ENCODE measurements at regions not wholly inside any gene's neighbourhood (a gene's known extent, or its start where the extent isn't known, plus 50 kb on each side); places are given as distances from the start of the nearest gene placed in this dataset.

DNA sequence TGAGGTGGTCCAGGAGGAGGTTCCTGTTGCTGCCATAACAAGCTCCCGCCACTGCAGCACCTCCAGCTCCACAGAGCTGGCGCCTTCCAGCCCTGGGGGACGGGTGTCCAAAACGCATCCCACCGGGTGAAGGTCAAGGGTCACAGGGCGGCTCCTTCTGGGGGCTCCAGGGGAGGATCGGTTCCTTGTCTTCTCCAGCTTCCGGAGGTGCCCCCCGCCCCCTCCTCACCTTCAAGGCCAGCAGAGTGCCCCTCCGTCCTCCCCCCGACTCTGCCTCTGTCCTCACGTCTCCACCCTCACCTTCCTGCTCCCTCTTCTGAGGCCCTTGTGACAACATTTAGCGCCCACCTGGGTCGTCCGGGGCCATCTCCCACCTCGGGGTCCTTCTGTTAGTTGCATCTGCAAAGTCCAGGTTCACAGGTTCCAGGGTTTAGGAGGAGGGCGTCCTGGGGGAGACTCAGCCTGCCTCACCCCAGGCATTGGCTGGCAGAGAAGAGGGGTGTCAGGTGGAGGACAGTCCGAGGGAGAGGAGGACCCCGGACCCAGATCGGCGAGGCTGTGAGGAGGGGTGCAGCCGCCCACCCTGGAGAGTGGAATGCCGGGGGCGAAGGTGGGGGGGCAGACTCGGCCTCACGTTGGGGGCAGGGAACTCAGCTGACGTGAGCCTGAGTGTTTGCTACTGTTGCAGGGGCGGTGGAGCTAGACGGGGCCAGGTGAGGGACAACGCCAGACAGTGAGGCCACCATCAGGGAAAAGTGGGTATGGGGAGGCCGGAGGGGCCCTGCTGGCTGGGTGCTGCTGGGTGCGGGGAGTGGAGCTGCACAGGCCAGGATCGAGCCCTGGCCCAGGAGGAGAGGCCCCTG lies 205.5 kb upstream of the C14orf180 start:
- DNase-seq = no peak

- DNase-seq = no peak
Measured at GRCh38 chr14:104374718-104375080, 204.9 kb upstream of the C14orf180 start.

DNA sequence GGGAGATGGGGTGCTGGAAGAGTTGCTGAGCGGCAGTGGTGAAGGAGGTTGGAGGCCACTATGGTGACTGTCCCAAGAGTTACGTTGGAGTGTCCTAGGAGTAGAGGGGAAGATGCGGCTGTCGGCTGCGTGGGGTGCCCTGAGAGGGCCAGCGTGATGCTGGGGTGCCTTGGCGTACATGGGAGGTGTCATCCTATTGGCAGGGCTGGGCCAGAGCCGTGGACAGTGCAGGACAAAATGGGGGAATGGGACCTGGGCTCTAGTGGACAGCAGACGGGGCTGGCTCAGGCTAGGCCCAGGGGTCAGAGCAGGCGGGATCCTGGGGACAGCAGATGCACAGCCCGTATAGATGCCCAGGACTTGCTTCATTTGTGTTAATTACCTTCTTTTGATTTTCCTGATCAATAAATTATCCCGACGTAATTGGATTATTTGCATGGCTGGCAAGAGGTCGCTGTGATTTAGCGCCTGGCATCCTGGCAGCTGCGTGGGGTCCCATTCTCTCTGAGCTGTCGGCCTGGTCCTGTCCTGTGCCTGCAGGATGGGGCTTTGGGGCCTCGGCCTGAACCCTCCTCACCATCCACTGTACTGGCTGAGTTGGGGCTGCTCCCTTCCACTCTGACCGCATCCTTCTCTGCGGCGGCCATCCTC lies 203.9 kb upstream of the C14orf180 start:
- no peak for DNase-seq

GRCh38 chr14:104376202-104377140 lies 203.1 kb upstream of the C14orf180 start:
- no peak for DNase-seq

DNA sequence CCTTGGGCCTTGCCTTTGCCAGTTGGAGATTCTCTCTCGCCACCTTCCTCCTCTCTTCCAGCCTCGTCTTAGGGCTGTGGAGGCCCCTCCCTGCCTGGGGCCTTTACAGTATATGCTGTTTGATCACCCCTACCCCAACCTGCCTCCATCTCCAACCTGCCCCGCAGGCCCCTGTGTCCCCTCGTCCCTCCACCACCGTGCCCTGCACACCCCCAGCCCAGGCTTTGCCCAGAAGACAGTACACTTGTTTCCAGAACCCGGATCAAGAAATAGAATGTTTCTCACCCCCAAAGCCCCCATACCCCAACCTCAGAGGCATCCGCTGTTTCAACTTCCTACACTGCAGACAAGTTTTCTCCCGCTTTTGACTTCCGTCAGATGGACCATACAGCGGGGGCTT lies 202.3 kb upstream of the C14orf180 start:
- no peak for DNase-seq

DNA sequence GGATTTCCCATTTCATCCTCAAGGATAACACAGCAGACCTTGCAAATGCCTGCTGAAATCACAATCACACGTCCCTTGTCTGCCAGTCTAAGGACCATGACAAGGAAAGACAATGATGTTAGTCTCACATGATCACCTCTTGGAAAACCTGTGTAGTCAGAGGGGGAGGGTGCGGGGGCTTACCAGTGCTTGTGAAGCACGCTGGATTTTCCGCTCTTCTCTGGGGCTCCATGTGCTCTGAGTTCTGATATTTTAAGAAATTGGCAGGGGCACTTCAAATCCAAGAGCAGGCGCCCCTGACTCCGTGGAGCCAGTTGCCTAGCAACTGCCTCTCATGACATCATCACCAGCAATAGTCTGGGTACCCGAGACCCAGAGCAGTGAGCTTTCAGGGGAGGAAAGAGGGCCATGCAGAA lies 200.9 kb upstream of the C14orf180 start:
- no peak for DNase-seq

DNA sequence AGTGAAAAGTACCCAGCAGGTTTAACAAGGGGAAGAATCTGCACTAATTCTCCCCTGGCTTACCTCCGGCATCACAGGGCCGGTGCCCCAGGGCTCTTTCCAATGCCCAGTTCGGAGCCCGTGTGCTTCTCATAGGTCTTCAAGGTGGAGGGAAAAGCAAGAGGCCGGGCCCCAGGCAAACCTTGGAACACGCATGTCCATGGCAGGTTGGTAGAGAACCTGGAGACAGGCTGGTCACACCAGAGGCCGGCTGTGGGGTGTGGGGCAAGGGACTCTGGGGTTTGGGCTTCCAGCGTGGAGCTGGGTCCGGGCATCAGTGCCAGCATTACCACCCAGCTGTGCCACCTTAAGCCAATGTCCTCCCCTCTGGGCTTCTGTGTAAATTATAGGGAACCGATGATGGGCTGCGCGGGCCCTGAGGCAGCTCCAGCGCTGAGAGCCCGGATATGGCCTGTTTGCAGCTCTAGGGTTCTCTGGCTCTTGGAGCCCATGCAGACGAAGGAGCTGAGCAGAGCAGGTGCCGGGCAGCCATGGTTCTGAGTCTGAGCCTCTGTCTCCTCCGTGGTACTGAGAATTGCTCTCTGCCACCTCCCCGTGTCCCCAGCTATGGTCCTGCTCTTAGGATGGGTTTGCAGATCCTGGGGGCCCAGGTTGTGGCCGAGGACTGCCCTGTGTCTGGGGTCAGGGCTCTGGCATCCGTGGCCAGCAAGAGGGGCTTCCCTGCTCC lies 197.0 kb upstream of the C14orf180 start:
- no peak for DNase-seq

DNA sequence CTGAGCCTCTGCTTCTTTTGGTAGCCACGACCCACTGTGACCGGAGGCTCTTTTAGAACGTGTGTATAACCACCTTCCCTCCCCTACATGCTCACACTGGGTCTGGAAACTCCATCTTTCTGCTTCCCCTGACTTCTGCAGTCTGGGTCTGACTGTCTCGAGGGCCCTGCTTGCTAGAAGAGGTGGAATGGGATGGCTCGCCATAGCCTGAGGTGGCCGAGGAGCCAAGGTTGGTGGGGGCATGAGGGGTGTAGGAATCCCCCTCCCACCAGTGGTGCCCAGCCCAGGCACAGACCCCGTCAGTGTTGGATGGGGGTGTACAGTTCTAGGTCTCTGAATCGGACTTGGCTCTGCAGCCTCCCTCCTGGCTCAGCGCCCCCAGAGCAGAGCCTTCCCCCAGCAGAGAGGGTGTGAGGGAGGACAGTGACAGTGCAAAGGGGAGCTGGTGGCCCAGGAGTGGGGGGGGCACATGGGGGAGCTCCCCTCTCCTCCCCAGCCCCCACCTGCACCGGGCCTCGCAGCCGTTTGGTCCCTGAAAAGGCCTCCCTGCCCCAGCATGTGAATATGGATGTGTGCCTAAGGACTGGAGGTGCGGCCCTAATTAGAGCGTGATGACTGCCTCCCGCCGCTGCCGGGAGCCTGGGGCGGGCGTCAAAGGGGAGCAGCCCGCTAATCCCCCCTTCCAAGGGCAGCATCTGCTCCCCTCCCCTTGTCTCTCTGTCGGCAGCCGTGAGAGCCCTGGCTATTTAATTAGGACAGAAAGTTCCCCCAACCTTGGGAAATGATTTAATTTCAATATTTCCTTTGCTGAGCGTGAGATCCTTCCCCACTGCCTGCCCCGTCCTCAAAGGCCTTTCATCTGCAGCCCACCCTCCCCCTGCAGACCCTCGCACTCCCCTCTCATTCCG lies 196.2 kb upstream of the C14orf180 start:
- DNase-seq = no peak

DNA sequence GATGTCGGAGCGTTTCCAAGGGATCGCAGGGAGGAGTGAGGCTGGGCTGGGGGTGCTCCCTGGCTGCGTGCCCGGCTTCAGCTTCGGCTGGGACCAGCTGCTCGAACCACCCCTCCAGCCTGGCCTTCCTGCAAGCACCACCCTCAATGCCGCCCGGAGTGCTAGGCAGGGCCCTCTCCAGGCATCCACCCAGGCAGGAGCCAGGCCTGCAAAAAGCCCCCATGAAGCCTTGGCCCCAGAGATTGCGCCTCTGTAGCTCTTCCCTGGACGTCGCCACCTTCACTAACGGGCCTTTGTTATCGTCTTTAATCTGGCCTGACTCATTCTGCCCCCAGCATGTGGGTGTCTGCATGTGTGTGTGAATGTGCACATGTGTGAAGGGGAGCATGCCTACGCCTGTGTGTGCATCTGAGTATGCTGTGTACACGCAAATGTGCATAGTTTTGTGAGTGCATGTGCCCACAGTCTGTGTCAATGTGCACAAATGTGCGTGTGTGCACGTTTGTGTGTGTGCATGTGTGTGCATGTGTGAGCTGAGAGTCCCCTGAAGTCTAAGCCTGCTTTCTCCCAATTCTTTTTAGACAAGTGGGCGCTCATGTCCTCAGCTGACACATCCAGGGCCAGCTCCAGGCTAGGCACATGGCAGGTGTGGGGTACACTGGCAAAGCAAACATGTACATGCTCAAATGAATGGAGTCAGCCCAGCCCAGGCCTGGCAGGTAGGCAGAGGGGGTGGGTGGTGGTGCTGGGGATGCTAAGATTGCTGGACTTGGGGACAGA lies 195.4 kb upstream of the C14orf180 start:
- no peak for DNase-seq

GRCh38 chr14:104384776-104385071 lies 194.8 kb upstream of the C14orf180 start:
- DNase-seq = no peak

DNA sequence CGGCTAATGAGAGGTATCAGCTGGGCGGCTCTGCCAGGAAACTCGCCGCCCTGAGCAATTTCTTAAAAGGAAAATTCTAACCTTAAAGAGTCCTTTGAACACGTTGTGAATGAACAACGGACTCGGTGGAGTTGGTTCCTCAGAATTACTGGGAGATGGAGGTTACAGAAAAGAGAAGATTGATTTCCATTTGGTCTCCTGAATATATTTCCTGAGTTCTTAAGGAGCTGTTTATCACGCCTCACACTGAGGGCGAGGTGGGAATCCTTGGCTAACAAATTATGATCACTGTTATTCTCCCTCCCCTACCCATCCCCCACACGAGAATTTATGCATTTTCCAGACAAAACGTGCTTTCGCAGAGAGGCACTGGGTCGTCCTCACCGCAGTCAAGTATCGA lies 194.5 kb upstream of the C14orf180 start:
- no peak for DNase-seq

GRCh38 chr14:104385531-104386101 lies 193.9 kb upstream of the C14orf180 start:
- no peak for DNase-seq

- no peak for DNase-seq
Measured at GRCh38 chr14:104386151-104386841, 193.3 kb upstream of the C14orf180 start.

DNA sequence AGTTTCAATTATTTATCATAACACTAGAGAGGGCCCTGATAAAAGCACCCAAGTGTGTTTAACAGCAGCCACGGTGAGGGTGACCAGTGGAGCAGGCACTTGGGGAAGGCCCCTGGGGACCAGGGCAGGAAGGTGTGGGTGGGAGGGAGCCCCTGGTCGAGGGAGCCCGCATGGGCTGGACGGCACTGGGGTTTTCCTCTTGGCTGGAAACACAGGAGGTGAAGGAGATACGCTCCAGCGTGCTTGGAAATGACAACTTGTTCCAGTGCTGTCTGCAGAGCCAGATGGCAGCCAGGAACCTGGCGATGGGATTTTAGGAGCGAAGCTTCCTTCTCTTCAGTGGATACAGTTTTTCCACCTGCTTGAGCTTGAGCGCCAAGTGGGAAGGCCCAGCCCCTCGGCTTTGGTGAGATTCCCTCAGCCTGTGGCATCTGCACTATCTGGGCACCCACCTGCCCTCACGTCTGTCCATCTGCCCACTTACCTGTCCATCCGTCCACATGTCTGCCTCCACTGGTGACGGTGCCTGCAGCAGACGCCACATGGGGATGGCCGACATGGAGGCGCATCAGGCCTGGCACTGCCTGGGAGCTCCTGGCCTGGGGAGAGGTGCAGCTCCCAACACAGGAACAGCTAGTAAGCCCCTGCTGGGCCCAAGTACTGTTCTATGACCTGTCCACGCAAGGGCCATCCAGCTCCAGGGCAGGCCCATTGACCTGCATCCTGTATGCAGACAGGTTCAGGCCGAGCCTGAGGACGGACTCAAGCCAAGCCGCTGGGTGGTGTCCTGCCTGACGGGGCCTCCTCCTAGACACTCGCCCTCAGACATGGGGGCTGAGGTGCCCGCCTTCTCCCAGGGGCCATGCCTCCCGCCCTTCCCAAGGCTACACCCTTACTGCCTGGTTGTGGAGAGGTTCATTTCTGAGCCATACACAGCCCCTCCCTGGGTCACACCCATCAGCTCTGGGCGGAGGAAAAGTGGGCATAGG lies 192.2 kb upstream of the C14orf180 start:
- no peak for DNase-seq

- DNase-seq = no peak
Measured at GRCh38 chr14:104388011-104388521, 191.5 kb upstream of the C14orf180 start.

DNA sequence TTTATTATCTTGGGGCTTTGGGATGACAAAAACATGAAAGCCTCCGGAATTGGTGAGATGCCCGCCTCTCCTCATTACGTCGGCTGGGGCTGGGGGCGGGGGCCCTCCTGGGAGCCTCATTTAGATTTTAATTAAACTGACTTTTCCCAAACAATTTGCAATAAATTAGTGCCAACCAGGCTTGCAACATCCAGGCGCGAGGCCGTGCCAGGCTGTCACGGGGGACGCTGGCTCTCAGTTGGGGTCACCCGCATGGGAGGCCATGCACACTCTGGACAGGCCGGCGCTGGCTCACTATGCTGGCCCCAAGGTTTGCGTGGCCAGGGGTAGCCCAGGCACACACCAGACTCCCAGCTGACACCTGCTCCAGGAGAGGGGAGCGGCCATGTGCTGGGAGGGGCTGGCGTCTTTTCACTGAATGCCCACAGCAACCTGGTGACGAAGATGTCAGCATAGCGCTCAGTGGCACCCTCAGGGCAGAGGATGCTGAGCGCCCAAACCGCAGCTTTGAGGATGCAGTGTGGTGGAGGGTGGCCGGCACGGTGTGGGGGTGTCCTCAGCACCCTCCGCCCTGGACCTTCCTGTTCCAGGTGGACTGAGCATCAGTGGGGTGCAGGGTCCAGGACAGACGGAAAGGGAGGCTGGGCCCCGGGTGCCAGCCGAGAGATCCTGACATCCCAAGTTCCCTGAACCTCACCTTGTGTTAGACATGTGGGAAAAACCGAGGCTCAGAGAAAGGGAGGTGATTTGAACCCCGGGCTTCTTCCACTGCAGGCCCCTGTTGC lies 190.8 kb upstream of the C14orf180 start:
- no peak for DNase-seq
